ENCODE measurements at regions not wholly inside any gene's neighbourhood (a gene's known extent, or its start where the extent isn't known, plus 50 kb on each side); places are given as distances from the start of the nearest gene placed in this dataset.

DNA sequence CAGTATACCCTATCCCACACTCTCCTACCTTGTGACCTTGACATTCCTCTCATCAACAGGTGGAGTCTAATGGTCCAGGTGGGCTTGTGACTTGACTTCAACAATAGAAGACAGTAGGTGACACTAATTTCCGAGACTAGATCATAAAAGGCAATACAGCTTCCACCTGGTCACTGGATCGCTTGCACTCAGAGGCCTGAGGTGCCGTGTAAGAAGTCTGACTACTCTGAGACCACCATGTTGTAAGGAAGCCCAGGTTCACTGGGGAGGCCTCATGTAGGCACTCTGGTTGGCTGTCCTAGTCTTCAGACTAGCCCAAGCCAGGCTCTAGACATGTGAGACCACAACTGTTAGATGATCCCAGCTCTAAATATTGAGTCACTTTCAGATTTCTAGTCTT is 370.4 kb downstream of the MID1IP1 start:
- H3K27ac ChIP-seq (ENCODE audit: low read depth, low read length), result no peak overlapping the region
- H3K4me2 ChIP-seq (ENCODE audit: low read length), result no peak overlapping the region
- no peak overlapping the region for H3K9ac ChIP-seq (ENCODE audit: low read length)
- H3K56ac ChIP-seq (ENCODE audit: low read length), result no peak overlapping the region
- no peak overlapping the region for H2BK15ac ChIP-seq (replicated peaks; ENCODE audit: low read depth)
- no peak overlapping the region for H3K4ac ChIP-seq (ENCODE audit: low read depth, low read length)
- no peaks in the 10 kb centered on the region for H3K27me3 ChIP-seq (ENCODE audit: insufficient read depth, low read length, poor library complexity)
- no peaks in the 10 kb centered on the region for H3K4me1 ChIP-seq (ENCODE audit: control insufficient read depth, low read depth, low read length)
- H2AK5ac ChIP-seq (ENCODE audit: low read length), result no peak overlapping the region
- no peak overlapping the region for H2BK5ac ChIP-seq (ENCODE audit: low read length)
- H3K4me3 ChIP-seq (ENCODE audit: low read length), result no peak overlapping the region
- H2BK120ac ChIP-seq (ENCODE audit: low read depth, low read length), result no peak overlapping the region
- no peak overlapping the region for H4K8ac ChIP-seq (ENCODE audit: low read depth, low read length)
- H3K79me1 ChIP-seq (ENCODE audit: low read length), result no peaks in the 10 kb centered on the region
- no peak overlapping the region for H3K23ac ChIP-seq (ENCODE audit: low read length)
- DNase-seq, result no peak
- WGBS (ENCODE audit: extremely low coverage, insufficient coverage, low lambda C conversion rate), result no CpG with 5 or more reads among the region's 3 CpGs
- no peaks in the 10 kb centered on the region for H3K36me3 ChIP-seq (ENCODE audit: control insufficient read depth, insufficient read depth, low read length)
- no peak overlapping the region for H4K5ac ChIP-seq (ENCODE audit: low read length)
- H3K79me2 ChIP-seq (ENCODE audit: control insufficient read depth, insufficient read depth, low read length), result no peaks in the 10 kb centered on the region
- no peak overlapping the region for H3K18ac ChIP-seq (ENCODE audit: low read length)

DNA sequence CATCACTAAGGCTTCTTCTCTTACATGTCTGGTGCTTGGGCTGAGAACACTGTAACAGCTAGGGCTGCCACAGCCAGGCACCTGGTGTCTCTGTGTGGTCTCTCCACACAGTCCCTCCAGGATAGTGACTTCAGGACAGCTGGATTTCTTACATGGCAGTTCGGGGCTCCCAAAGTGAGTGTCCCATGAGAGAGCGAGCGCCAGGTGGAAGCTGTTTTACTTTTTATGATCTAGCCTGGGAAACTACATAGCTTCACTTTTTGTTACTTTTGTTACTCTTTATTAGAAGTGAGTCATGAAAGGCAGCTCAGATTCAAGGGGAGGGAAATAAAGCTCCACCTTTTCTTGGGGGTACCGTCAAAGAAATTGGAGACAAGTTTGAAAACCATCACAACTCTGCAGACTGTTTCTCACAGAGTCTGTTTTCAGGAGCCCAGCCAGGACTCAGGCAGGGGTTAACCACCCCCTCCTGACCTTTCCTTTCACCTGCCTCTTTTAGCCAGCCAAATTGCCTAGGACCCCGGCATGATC is 373.0 kb downstream of the MID1IP1 start:
- Histone ChIP-seq H4K8ac (ENCODE audit: low read depth, low read length) (no peak overlapping the region), H3K27me3 (ENCODE audit: insufficient read depth, low read length, poor library complexity) (no peaks in the 10 kb centered on the region), H3K56ac (ENCODE audit: low read length) (no peak overlapping the region), H3K79me1 (ENCODE audit: low read length) (no peaks in the 10 kb centered on the region), H3K79me2 (ENCODE audit: control insufficient read depth, insufficient read depth, low read length) (no peaks in the 10 kb centered on the region), H4K5ac (ENCODE audit: low read length) (no peak overlapping the region), H2AK5ac (ENCODE audit: low read length) (no peak overlapping the region), H3K23ac (ENCODE audit: low read length) (no peak overlapping the region), H3K4ac (ENCODE audit: low read depth, low read length) (no peak overlapping the region), H3K4me3 (ENCODE audit: low read length) (no peak overlapping the region), H2BK120ac (ENCODE audit: low read depth, low read length) (no peak overlapping the region), H3K36me3 (ENCODE audit: control insufficient read depth, insufficient read depth, low read length) (no peaks in the 10 kb centered on the region), H2BK5ac (ENCODE audit: low read length) (no peak overlapping the region), H3K4me2 (ENCODE audit: low read length) (no peak overlapping the region), H3K9ac (ENCODE audit: low read length) (no peak overlapping the region), H3K18ac (ENCODE audit: low read length) (no peak overlapping the region), H2BK15ac (replicated peaks; ENCODE audit: low read depth) (no peak overlapping the region), H3K27ac (ENCODE audit: low read depth, low read length) (no peak overlapping the region), H3K4me1 (ENCODE audit: control insufficient read depth, low read depth, low read length) (no peaks in the 10 kb centered on the region)
- no CpG with 5 or more reads among the region's 5 CpGs for WGBS (ENCODE audit: extremely low coverage, insufficient coverage, low lambda C conversion rate)
- DNase-seq, result no peak

DNA sequence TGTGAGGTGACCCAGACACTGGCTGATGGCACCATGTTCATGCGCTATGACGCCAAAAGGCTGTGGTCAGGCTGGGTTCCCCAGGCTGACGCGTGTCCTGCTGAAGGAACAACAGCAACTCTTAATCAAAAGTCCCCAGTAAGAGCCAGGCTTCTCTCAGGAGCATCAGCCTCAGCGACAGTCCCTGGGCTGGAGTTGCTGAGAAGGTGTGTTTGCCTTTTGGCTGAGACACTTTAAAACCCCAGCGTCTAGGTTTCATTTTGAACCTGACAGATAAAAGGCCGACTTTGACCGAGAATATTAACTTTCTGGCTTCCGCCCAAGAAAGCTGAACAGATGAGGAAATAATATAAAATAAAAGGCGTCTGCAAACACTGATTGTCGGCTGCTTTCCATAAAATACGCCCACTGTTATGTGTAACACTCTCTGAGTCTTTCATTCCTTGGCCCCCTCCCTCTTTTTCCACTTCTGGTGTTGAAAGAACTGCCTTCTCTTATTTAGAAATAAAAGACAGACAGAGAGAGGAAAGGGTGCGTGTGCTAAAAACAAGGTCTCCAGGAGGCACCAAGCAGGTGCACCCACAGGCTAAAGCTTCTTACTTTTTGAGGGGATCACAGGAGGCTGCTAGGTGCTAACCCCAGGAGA is 373.6 kb downstream of the MID1IP1 start:
- Histone ChIP-seq H3K18ac (ENCODE audit: low read length) (no peak overlapping the region), H4K8ac (ENCODE audit: low read depth, low read length) (no peak overlapping the region), H3K79me2 (ENCODE audit: control insufficient read depth, insufficient read depth, low read length) (no peaks in the 10 kb centered on the region), H4K5ac (ENCODE audit: low read length) (no peak overlapping the region), H3K4me1 (ENCODE audit: control insufficient read depth, low read depth, low read length) (no peaks in the 10 kb centered on the region), H3K36me3 (ENCODE audit: control insufficient read depth, insufficient read depth, low read length) (no peaks in the 10 kb centered on the region), H3K56ac (ENCODE audit: low read length) (no peak overlapping the region), H2AK5ac (ENCODE audit: low read length) (no peak overlapping the region), H3K27ac (ENCODE audit: low read depth, low read length) (no peak overlapping the region), H3K27me3 (ENCODE audit: insufficient read depth, low read length, poor library complexity) (no peaks in the 10 kb centered on the region), H3K4me3 (ENCODE audit: low read length) (no peak overlapping the region), H3K4me2 (ENCODE audit: low read length) (no peak overlapping the region), H2BK5ac (ENCODE audit: low read length) (no peak overlapping the region), H2BK120ac (ENCODE audit: low read depth, low read length) (no peak overlapping the region), H3K23ac (ENCODE audit: low read length) (no peak overlapping the region), H3K79me1 (ENCODE audit: low read length) (no peaks in the 10 kb centered on the region), H3K9ac (ENCODE audit: low read length) (no peak overlapping the region), H3K4ac (ENCODE audit: low read depth, low read length) (no peak overlapping the region), H2BK15ac (replicated peaks; ENCODE audit: low read depth) (no peak overlapping the region)
- no peak for DNase-seq
- WGBS (ENCODE audit: extremely low coverage, insufficient coverage, low lambda C conversion rate), result no CpG with 5 or more reads among the region's 13 CpGs

DNA sequence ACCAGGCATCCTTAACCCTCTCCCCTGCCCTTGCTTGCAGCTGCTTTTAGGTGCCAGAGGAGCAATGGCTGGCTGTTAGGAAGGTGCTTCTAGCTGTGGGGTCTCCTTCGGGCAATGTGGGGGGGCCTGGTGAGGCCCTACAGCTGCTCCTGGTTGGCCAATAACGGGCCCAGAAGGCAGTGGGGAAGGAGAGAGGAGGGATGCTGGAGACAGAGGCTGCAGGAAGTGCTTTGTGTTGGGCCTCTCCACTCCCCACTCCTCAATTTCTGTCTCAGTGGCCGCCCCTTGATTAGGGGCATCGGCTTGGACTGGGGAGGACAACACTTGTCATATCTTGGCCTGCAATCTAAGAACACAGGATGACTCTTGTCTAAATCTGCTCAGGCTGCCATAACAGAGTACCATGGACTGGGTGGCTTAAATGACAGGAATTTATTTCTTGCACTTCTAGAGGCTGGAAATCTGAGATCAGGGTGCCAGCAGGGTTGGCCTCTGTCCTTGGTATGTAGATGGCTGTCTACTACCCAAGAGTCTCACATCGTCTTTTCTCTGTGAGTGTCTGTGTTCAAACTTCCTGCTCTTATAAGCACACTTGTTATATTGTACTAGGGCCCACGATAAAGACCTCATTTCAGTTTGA is 374.3 kb downstream of the MID1IP1 start:
- H2BK15ac ChIP-seq (replicated peaks; ENCODE audit: low read depth), result no peak overlapping the region
- H2AK5ac ChIP-seq (ENCODE audit: low read length), result no peak overlapping the region
- no CpG with 5 or more reads among the region's 6 CpGs for WGBS (ENCODE audit: extremely low coverage, insufficient coverage, low lambda C conversion rate)
- H2BK120ac ChIP-seq (ENCODE audit: low read depth, low read length), result no peak overlapping the region
- no peak overlapping the region for H3K18ac ChIP-seq (ENCODE audit: low read length)
- H3K27ac ChIP-seq (ENCODE audit: low read depth, low read length), result no peak overlapping the region
- H3K79me2 ChIP-seq (ENCODE audit: control insufficient read depth, insufficient read depth, low read length), result no peaks in the 10 kb centered on the region
- no peaks in the 10 kb centered on the region for H3K4me1 ChIP-seq (ENCODE audit: control insufficient read depth, low read depth, low read length)
- H3K4ac ChIP-seq (ENCODE audit: low read depth, low read length), result no peak overlapping the region
- no peaks in the 10 kb centered on the region for H3K79me1 ChIP-seq (ENCODE audit: low read length)
- no peak overlapping the region for H3K4me2 ChIP-seq (ENCODE audit: low read length)
- H3K36me3 ChIP-seq (ENCODE audit: control insufficient read depth, insufficient read depth, low read length), result no peaks in the 10 kb centered on the region
- no peak overlapping the region for H3K4me3 ChIP-seq (ENCODE audit: low read length)
- no peak overlapping the region for H4K8ac ChIP-seq (ENCODE audit: low read depth, low read length)
- H3K23ac ChIP-seq (ENCODE audit: low read length), result no peak overlapping the region
- no peak overlapping the region for H3K9ac ChIP-seq (ENCODE audit: low read length)
- DNase-seq, result no peak
- H3K56ac ChIP-seq (ENCODE audit: low read length), result no peak overlapping the region
- H4K5ac ChIP-seq (ENCODE audit: low read length), result no peak overlapping the region
- no peaks in the 10 kb centered on the region for H3K27me3 ChIP-seq (ENCODE audit: insufficient read depth, low read length, poor library complexity)
- H2BK5ac ChIP-seq (ENCODE audit: low read length), result no peak overlapping the region

DNA sequence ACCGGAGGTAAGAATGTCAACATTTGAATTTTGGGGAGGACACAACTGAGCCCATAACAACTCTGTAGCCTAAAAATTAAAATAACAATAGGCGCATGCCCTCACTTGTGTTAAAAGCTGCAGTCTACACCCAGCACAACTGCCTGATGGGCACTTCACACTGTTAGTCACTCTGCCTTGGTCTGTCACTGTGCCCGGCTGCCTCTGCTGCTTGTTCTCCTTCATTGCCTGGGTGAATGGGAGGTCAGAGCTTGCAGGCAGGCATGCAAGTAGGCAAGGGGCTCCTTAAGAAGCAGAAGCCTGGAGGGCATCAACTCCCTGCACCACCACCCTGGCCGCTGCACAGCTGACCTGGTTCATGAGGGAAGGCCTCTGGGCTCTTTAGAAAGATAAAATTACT is 374.8 kb downstream of the MID1IP1 start:
- Histone ChIP-seq H2BK120ac (ENCODE audit: low read depth, low read length) (no peak overlapping the region), H3K9ac (ENCODE audit: low read length) (no peak overlapping the region), H2BK5ac (ENCODE audit: low read length) (no peak overlapping the region), H3K23ac (ENCODE audit: low read length) (no peak overlapping the region), H3K4me3 (ENCODE audit: low read length) (no peak overlapping the region), H3K27ac (ENCODE audit: low read depth, low read length) (no peak overlapping the region), H3K79me2 (ENCODE audit: control insufficient read depth, insufficient read depth, low read length) (no peaks in the 10 kb centered on the region), H3K18ac (ENCODE audit: low read length) (no peak overlapping the region), H3K56ac (ENCODE audit: low read length) (no peak overlapping the region), H3K79me1 (ENCODE audit: low read length) (no peaks in the 10 kb centered on the region), H3K4ac (ENCODE audit: low read depth, low read length) (no peak overlapping the region), H3K4me1 (ENCODE audit: control insufficient read depth, low read depth, low read length) (no peaks in the 10 kb centered on the region), H2AK5ac (ENCODE audit: low read length) (no peak overlapping the region), H4K8ac (ENCODE audit: low read depth, low read length) (no peak overlapping the region), H4K5ac (ENCODE audit: low read length) (no peak overlapping the region), H3K27me3 (ENCODE audit: insufficient read depth, low read length, poor library complexity) (no peaks in the 10 kb centered on the region), H2BK15ac (replicated peaks; ENCODE audit: low read depth) (no peak overlapping the region), H3K36me3 (ENCODE audit: control insufficient read depth, insufficient read depth, low read length) (no peaks in the 10 kb centered on the region), H3K4me2 (ENCODE audit: low read length) (no peak overlapping the region)
- no CpG with 5 or more reads among the region's 4 CpGs for WGBS (ENCODE audit: extremely low coverage, insufficient coverage, low lambda C conversion rate)
- no peak for DNase-seq
